GM12878 (cell line): ENCODE measurements at regions not wholly inside any gene's neighbourhood (a gene's known extent, or its start where the extent isn't known, plus 50 kb on each side); places are given as distances from the start of the nearest gene placed in this dataset.

Experiments
- CREB1 ChIP-seq: IDR thresholded peaks from 2 replicates; pipeline ENCODE4 v1.6.1; 2012; ENCODE audit warnings: low read depth, mild to moderate bottlenecking, inconsistent platforms
- CREM ChIP-seq: IDR thresholded peaks from 2 replicates; pipeline ENCODE4 v1.6.1; 2014; ENCODE audit warnings: antibody characterized with exemption, low read depth
- HDAC6 ChIP-seq: fragments of 200-600 bp; sonication (generic); IDR thresholded peaks from one replicate; pipeline ENCODE4 v1.8.0; 2017; ENCODE audit warnings: antibody characterized with exemption; ENCODE audit not compliant: unreplicated experiment
- LARP7 ChIP-seq: fragments of 450-650 bp; IDR thresholded peaks from 2 replicates; pipeline ENCODE4 v1.6.1; 2017; ENCODE audit warnings: mild to moderate bottlenecking
- NFIC ChIP-seq: IDR thresholded peaks from 2 replicates; pipeline ENCODE4 v1.6.1; 2012; ENCODE audit warnings: low read depth, mild to moderate bottlenecking, inconsistent platforms, low read length, moderate library complexity
- POLR2A ChIP-seq: IDR thresholded peaks from 2 replicates; pipeline ENCODE4 v1.6.1; 2011; ENCODE audit warnings: low read depth, mild to moderate bottlenecking, low read length
- RAD21 ChIP-seq: IDR thresholded peaks from 2 replicates; pipeline ENCODE4 v1.6.1; 2011; ENCODE audit warnings: mild to moderate bottlenecking, low read depth, low read length, moderate library complexity; ENCODE audit not compliant: insufficient read depth
- SMC3 ChIP-seq: IDR thresholded peaks from 2 replicates; pipeline ENCODE4 v1.6.1; 2011; ENCODE audit warnings: low read length, improper control_type of control experiment, borderline replicate concordance
- TBL1XR1 ChIP-seq: IDR thresholded peaks from 2 replicates; pipeline ENCODE4 v1.6.1; 2012; ENCODE audit warnings: low read depth, low read length, improper control_type of control experiment
- ZNF207 ChIP-seq: fragments of 450-650 bp; IDR thresholded peaks from 2 replicates; pipeline ENCODE4 v1.6.1; 2014; ENCODE audit warnings: antibody characterized with exemption, mild to moderate bottlenecking, borderline replicate concordance
- TF ChIP-seq, protein P1 (sequence below), 3 experiments: IDR thresholded peaks in 2 of 3; conservative IDR thresholded peaks in 1 of 3; 2 replicates each; pipeline ENCODE4 v1.5.1; 2011; ENCODE audit warnings: low read depth in 3 of 3, low read length in 3 of 3, mild to moderate bottlenecking in 3 of 3, control low read depth in 2 of 3, moderate library complexity in 2 of 3, inconsistent platforms in 1 of 3, mixed read lengths in 1 of 3; ENCODE audit not compliant: control insufficient read depth in 2 of 3, insufficient read depth in 1 of 3; ENCODE audit errors: extremely low read depth in 1 of 3
- TF ChIP-seq, protein P2 (sequence below): IDR thresholded peaks from 2 replicates; pipeline ENCODE4 v1.6.1; 2012; ENCODE audit warnings: low read depth, low read length, improper control_type of control experiment
- TF ChIP-seq, protein P3 (sequence below): IDR thresholded peaks from 2 replicates; pipeline ENCODE4 v1.6.1; 2011; ENCODE audit warnings: borderline replicate concordance, low read depth, mild to moderate bottlenecking, moderate library complexity, mixed read lengths, low read length; ENCODE audit not compliant: insufficient read depth; ENCODE audit errors: extremely low read length

DNA sequence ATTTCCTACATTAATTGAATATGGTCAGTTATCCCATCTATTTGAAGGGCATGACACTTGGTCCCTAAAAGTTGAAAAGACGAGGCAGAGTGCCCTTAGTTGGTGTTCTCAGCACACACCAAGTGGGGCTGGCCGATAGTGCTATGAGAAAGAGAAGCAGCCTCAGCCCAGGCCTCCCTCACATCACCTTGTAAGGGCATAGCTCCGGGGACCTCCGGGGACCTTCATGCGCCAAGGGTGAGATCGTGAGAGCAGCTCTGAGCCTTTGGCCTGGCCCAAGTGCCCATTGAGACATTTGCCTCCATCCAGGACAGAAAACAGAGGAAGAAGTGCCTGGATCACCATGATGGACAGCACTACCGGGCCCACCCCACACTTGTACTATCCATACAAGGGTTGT is 244.3 kb upstream of the COPS8 start:
- TF ChIP-seq, protein P1, sequence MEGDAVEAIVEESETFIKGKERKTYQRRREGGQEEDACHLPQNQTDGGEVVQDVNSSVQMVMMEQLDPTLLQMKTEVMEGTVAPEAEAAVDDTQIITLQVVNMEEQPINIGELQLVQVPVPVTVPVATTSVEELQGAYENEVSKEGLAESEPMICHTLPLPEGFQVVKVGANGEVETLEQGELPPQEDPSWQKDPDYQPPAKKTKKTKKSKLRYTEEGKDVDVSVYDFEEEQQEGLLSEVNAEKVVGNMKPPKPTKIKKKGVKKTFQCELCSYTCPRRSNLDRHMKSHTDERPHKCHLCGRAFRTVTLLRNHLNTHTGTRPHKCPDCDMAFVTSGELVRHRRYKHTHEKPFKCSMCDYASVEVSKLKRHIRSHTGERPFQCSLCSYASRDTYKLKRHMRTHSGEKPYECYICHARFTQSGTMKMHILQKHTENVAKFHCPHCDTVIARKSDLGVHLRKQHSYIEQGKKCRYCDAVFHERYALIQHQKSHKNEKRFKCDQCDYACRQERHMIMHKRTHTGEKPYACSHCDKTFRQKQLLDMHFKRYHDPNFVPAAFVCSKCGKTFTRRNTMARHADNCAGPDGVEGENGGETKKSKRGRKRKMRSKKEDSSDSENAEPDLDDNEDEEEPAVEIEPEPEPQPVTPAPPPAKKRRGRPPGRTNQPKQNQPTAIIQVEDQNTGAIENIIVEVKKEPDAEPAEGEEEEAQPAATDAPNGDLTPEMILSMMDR (IDR thresholded peaks at IDR 0.05 in 2 of 3, conservative IDR thresholded peaks at IDR 0.05 in 1 of 3; ENCODE audit: control insufficient read depth in 2 of 3, extremely low read depth in 1 of 3, insufficient read depth in 1 of 3, low read depth in 3 of 3, low read length in 3 of 3), result no peak
- TF ChIP-seq LARP7, result no peak
- TF ChIP-seq CREM, result no peak
- TF ChIP-seq, protein P2, sequence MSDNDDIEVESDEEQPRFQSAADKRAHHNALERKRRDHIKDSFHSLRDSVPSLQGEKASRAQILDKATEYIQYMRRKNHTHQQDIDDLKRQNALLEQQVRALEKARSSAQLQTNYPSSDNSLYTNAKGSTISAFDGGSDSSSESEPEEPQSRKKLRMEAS, result no peak
- no peak for TF ChIP-seq TBL1XR1
- TF ChIP-seq POLR2A, result no peak
- TF ChIP-seq NFIC, result no peak
- TF ChIP-seq CREB1, result no peak
- no peak for TF ChIP-seq ZNF207
- TF ChIP-seq, protein P3, sequence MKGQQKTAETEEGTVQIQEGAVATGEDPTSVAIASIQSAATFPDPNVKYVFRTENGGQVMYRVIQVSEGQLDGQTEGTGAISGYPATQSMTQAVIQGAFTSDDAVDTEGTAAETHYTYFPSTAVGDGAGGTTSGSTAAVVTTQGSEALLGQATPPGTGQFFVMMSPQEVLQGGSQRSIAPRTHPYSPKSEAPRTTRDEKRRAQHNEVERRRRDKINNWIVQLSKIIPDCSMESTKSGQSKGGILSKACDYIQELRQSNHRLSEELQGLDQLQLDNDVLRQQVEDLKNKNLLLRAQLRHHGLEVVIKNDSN, result no peak
- TF ChIP-seq HDAC6, result no peak
- no peak for TF ChIP-seq SMC3
- no peak for TF ChIP-seq RAD21
